Heart left ventricle (tissue), 16 donors: ENCODE measurements at regions not wholly inside any gene's neighbourhood (a gene's known extent, or its start where the extent isn't known, plus 50 kb on each side); places are given as distances from the start of the nearest gene placed in this dataset.

ENCODE experiments used
- ATAC-seq, 4 donors: fragments of 200-7000 bp; cut with Tn5 transposase; one replicate each; pipeline ENCODE4 v1.9.1; 2020 to 2022; ENCODE audit warnings: moderate library complexity in 4 of 4, mild to moderate bottlenecking in 3 of 4, moderate number of reproducible peaks in 1 of 4
- DNase-seq, 5 donors: peaks; one replicate each; pipeline ENCODE4 v3.0.0-alpha.2; 2020
- H3K27ac ChIP-seq, 12 donors: fragments of 200-600 bp; sonication (generic) in 4 of 12; one replicate each; pipeline versions ENCODE4 v1.5.0 to v1.8.0; 2016 to 2022; ENCODE audit warnings: mild to moderate bottlenecking in 2 of 12
- H3K27me3 ChIP-seq, 9 donors: fragments of 200-600 bp; sonication (generic) in 2 of 9; one replicate each; pipeline versions ENCODE4 v1.5.1 to v1.8.0; 2016 to 2022; ENCODE audit warnings: mild to moderate bottlenecking in 3 of 9
- H3K36me3 ChIP-seq, 9 donors: fragments of 200-600 bp; sonication (generic) in 2 of 9; one replicate each; pipeline versions ENCODE4 v1.5.0 to v1.8.0; 2018 to 2022; ENCODE audit warnings: mild to moderate bottlenecking in 2 of 9
- H3K4me1 ChIP-seq, 12 donors: fragments of 200-600 bp; sonication (generic) in 4 of 12; one replicate each; pipeline versions ENCODE4 v1.5.0 to v1.8.0; 2016 to 2022; ENCODE audit warnings: mild to moderate bottlenecking in 3 of 12
- H3K4me3 ChIP-seq, 12 donors: fragments of 200-600 bp; sonication (generic) in 4 of 12; one replicate each; pipeline versions ENCODE4 v1.5.0 to v1.8.0; 2017 to 2022; ENCODE audit warnings: mild to moderate bottlenecking in 9 of 12, moderate library complexity in 4 of 12
- H3K9me3 ChIP-seq, 12 donors: fragments of 200-600 bp; sonication (generic) in 4 of 12; one replicate each; pipeline versions ENCODE4 v1.5.0 to v1.8.0; 2016 to 2022; ENCODE audit warnings: mild to moderate bottlenecking in 1 of 12
- CTCF ChIP-seq, 12 donors: fragments of 200-600 bp; sonication (generic) in 4 of 12; IDR thresholded peaks; one replicate each; pipeline versions ENCODE4 v1.5.0 to v1.8.0; 2018 to 2022; ENCODE audit warnings: antibody characterized with exemption in 12 of 12, mild to moderate bottlenecking in 5 of 12
- POLR2A ChIP-seq, 2 donors: fragments of 450-650 bp; IDR thresholded peaks; one replicate each; pipeline ENCODE4 v1.6.1; 2017; ENCODE audit warnings: antibody characterized with exemption in 2 of 2, mild to moderate bottlenecking in 2 of 2, moderate library complexity in 2 of 2
- WGBS, 4 donors: extraction: QIAGEN DNeasy Blood & Tissue Kit in 2 of 4; methylation state at CpG; one replicate each; pipeline versions ENCODE4 v1.1.5 to v1.1.7; 2013 to 2018; 5-methylcytosine and 5-hydroxymethylcytosine counted together
- intact Hi-C, 10 donors: fragments of 100-400 bp; cut with DNase I; formaldehyde crosslinking; loops; one replicate each; pipeline versions ENCODE4 v1.11.1 to v1.14.2; 2022
- donor health status: ischemic (EF 13 %, LVEDD 7.1; RV severe dilation, severe dysfunction).
- donor health status: healthy with polysubstance abuse.
- donor health status: DM: no; HTN: yes; CAD: no.
- donor health status: DM: no; HTN: no; CAD: no.
- donor health status: ischemic (EF 25% LVEDD 6.9; RV normal size, moderate dysfunction).
- donor health status: ischemic (EF 25% LVEDD 5.7; RV mildly dilated, moderate dysfunction).
- donor health status: healthy.
- donor health status: DM: yes; HTN: yes; CAD: no.
- donor health status: ischemic (EF 35%, LVEDD 5.7; RV mildly dilated, moderate dysfunction).
- donor health status: nonischemic (EF 11% LVEDD 7.7; RV severe dilation, severe dysfunction).
- donor health status: DM: yes; HTN: yes; CAD: no.
- donor health status: PGD.
- donor health status: ischemic (EF 29% LVEDD 5.4; RV normal size, mild dysfunction).
- donor health status: nonischemic (EF 23%, LVEDD 6.1; RV moderate dilation, normal function).

GRCh38 chr12:107976331-107976730 is 152.8 kb upstream of the WSCD2 start:
- Histone ChIP-seq H3K27me3 (peaks cover 0 to 31% (median 0%) of the 10 kb centered on the region in 9 donors), H3K4me3 (no peak overlapping the region), H3K9me3 (peaks cover 0 to 16% (median 7%) of the 10 kb centered on the region in 12 donors), H3K4me1 (no peaks in the 10 kb centered on the region), H3K27ac (no peak overlapping the region), H3K36me3 (no peaks in the 10 kb centered on the region)
- ATAC-seq (no peak), DNase-seq (no peak)
- intact Hi-C loops, result no loop called here
- TF ChIP-seq POLR2A (IDR thresholded peaks at IDR 0.05) (no peak), CTCF (IDR thresholded peaks at IDR 0.05) (no peak)

- peaks cover 0 to 16% (median 7%) of the 10 kb centered on the region in 12 donors for H3K9me3 ChIP-seq
- intact Hi-C loops, result no loop called here
- H3K4me1 ChIP-seq, result no peaks in the 10 kb centered on the region
- no peak overlapping the region for H3K27ac ChIP-seq
- ATAC-seq, result no peak
- H3K4me3 ChIP-seq, result no peak overlapping the region
- H3K36me3 ChIP-seq, result no peaks in the 10 kb centered on the region
- no peak for TF ChIP-seq POLR2A (IDR thresholded peaks at IDR 0.05)
- no peak for TF ChIP-seq CTCF (IDR thresholded peaks at IDR 0.05)
- WGBS, 4 donors, result 61 to 69% (median 66%) methylated on average over 5 of the region's 5 CpGs
- no peak for DNase-seq
- H3K27me3 ChIP-seq, result peaks cover 0 to 36% (median 0%) of the 10 kb centered on the region in 9 donors
Measured at GRCh38 chr12:107978201-107978600, 150.9 kb upstream of the WSCD2 start.

GRCh38 chr12:107978641-107979040 is 150.4 kb upstream of the WSCD2 start:
- Histone ChIP-seq H3K9me3 (peaks cover 0 to 13% (median 6%) of the 10 kb centered on the region in 12 donors), H3K4me1 (no peaks in the 10 kb centered on the region), H3K27me3 (peaks cover 0 to 35% (median 0%) of the 10 kb centered on the region in 9 donors), H3K4me3 (no peak overlapping the region), H3K36me3 (no peaks in the 10 kb centered on the region), H3K27ac (no peak overlapping the region)
- intact Hi-C loops, result no loop called here
- WGBS, 4 donors, result 70 to 80% (median 75%) methylated on average over 4 of the region's 4 CpGs
- no peak for DNase-seq
- no peak for ATAC-seq
- TF ChIP-seq POLR2A (IDR thresholded peaks at IDR 0.05), result no peak
- no peak for TF ChIP-seq CTCF (IDR thresholded peaks at IDR 0.05)

GRCh38 chr12:107983756-107984472 is 145.2 kb upstream of the WSCD2 start:
- DNase-seq (no peak), ATAC-seq (no peak)
- WGBS, 4 donors, result 54 to 66% (median 59%) methylated on average over 4 of the region's 4 CpGs
- Histone ChIP-seq H3K4me1 (no peaks in the 10 kb centered on the region), H3K4me3 (no peak overlapping the region), H3K27me3 (peaks cover 0 to 32% (median 0%) of the 10 kb centered on the region in 9 donors), H3K9me3 (no peaks in the 10 kb centered on the region), H3K27ac (no peak overlapping the region), H3K36me3 (no peaks in the 10 kb centered on the region)
- intact Hi-C loops, result no loop called here
- no peak for TF ChIP-seq CTCF (IDR thresholded peaks at IDR 0.05)
- TF ChIP-seq POLR2A (IDR thresholded peaks at IDR 0.05), result no peak
